Esophagus muscularis mucosa (tissue), 4 donors: ENCODE measurements at regions not wholly inside any gene's neighbourhood (a gene's known extent, or its start where the extent isn't known, plus 50 kb on each side); places are given as distances from the start of the nearest gene placed in this dataset.

ENCODE experiments used
- CTCF ChIP-seq, 3 experiments: fragments of 200-600 bp in 2 of 3; fragments of 450-650 bp in 1 of 3; sonication (generic) in 2 of 3; IDR thresholded peaks; one replicate each; pipeline ENCODE4 v1.5.1; 2017 to 2019; ENCODE audit warnings: antibody characterized with exemption in 3 of 3, mild to moderate bottlenecking in 2 of 3, moderate library complexity in 1 of 3
- EP300 ChIP-seq: sonication (generic); formaldehyde crosslinking; IDR thresholded peaks from one replicate; pipeline ENCODE4 v1.6.1; 2017; ENCODE audit warnings: antibody characterized with exemption
- POLR2A ChIP-seq: fragments of 450-650 bp; IDR thresholded peaks from one replicate; pipeline ENCODE4 v1.6.1; 2017; ENCODE audit warnings: antibody characterized with exemption, moderate library complexity, mild to moderate bottlenecking, low read depth

- TF ChIP-seq EP300: no peak
- no peak for TF ChIP-seq CTCF (IDR thresholded peaks at IDR 0.05)
- TF ChIP-seq POLR2A: no peak
Measured at GRCh38 chr19:31001991-31002390, 347.2 kb downstream of the TSHZ3 start.
